PFSK-1 (cell line): ENCODE measurements at regions not wholly inside any gene's neighbourhood (a gene's known extent, or its start where the extent isn't known, plus 50 kb on each side); places are given as distances from the start of the nearest gene placed in this dataset.

Experiments
- FOXP2 ChIP-seq: optimal IDR thresholded peaks from 2 replicates; pipeline ENCODE3; 2011; ENCODE audit warnings: borderline replicate concordance, control low read depth, inconsistent platforms; ENCODE audit not compliant: insufficient read depth; ENCODE audit errors: extremely low read length, extremely low read depth
- POLR2AphosphoS5 ChIP-seq: IDR thresholded peaks from 2 replicates; pipeline ENCODE4 v1.6.1; 2012; ENCODE audit warnings: low read depth, mild to moderate bottlenecking, control low read depth, low read length, moderate library complexity
- REST ChIP-seq, 2 experiments: IDR thresholded peaks; 2 replicates each; pipeline versions ENCODE4 v1.6.1 to v1.8.0; 2011 to 2012; ENCODE audit warnings: low read depth in 2 of 2, low read length in 2 of 2, control low read depth in 1 of 2, inconsistent platforms in 1 of 2, mild to moderate bottlenecking in 1 of 2, moderate library complexity in 1 of 2; ENCODE audit not compliant: insufficient read depth in 1 of 2
- SIN3A ChIP-seq: IDR thresholded peaks from 2 replicates; pipeline ENCODE4 v1.6.1; 2012; ENCODE audit warnings: mild to moderate bottlenecking, low read length, moderate library complexity, borderline replicate concordance; ENCODE audit not compliant: insufficient read depth
- TAF1 ChIP-seq: IDR thresholded peaks from 2 replicates; pipeline ENCODE4 v1.6.1; 2012; ENCODE audit warnings: low read length, control low read depth, borderline replicate concordance; ENCODE audit not compliant: insufficient read depth

- no peak for TF ChIP-seq TAF1
- TF ChIP-seq FOXP2: no peak
- TF ChIP-seq REST (IDR thresholded peaks at IDR 0.05; ENCODE audit: insufficient read depth in 1 of 2, low read depth in 2 of 2, low read length in 2 of 2): no peak
Observed at GRCh38 chr11:33558097-33558496, 142.5 kb downstream of the C11orf91 start.

- TF ChIP-seq REST (IDR thresholded peaks at IDR 0.05; ENCODE audit: insufficient read depth in 1 of 2, low read depth in 2 of 2, low read length in 2 of 2): no peak
- TF ChIP-seq TAF1: no peak
- no peak for TF ChIP-seq SIN3A
- TF ChIP-seq FOXP2: no peak
- TF ChIP-seq POLR2AphosphoS5: no peak
Observed at GRCh38 chr11:33557201-33557600, 143.4 kb downstream of the C11orf91 start.

GRCh38 chr11:33554219-33554618 lies 146.4 kb downstream of the C11orf91 start:
- TF ChIP-seq POLR2AphosphoS5 (no peak), TAF1 (no peak), SIN3A (no peak), FOXP2 (no peak), REST (IDR thresholded peaks at IDR 0.05; ENCODE audit: insufficient read depth in 1 of 2, low read depth in 2 of 2, low read length in 2 of 2) (no peak)

GRCh38 chr11:33553486-33553885 lies 147.1 kb downstream of the C11orf91 start:
- no peak for TF ChIP-seq POLR2AphosphoS5
- TF ChIP-seq TAF1: no peak
- TF ChIP-seq FOXP2: no peak
- TF ChIP-seq REST (IDR thresholded peaks at IDR 0.05; ENCODE audit: insufficient read depth in 1 of 2, low read depth in 2 of 2, low read length in 2 of 2): no peak
- TF ChIP-seq SIN3A: no peak

- TF ChIP-seq REST (IDR thresholded peaks at IDR 0.05; ENCODE audit: insufficient read depth in 1 of 2, low read depth in 2 of 2, low read length in 2 of 2) (no peak), FOXP2 (no peak), SIN3A (no peak), TAF1 (no peak), POLR2AphosphoS5 (no peak)
Observed at GRCh38 chr11:33552756-33553155, 147.9 kb downstream of the C11orf91 start.
